ENCODE measurements at regions not wholly inside any gene's neighbourhood (a gene's known extent, or its start where the extent isn't known, plus 50 kb on each side); places are given as distances from the start of the nearest gene placed in this dataset.

DNA sequence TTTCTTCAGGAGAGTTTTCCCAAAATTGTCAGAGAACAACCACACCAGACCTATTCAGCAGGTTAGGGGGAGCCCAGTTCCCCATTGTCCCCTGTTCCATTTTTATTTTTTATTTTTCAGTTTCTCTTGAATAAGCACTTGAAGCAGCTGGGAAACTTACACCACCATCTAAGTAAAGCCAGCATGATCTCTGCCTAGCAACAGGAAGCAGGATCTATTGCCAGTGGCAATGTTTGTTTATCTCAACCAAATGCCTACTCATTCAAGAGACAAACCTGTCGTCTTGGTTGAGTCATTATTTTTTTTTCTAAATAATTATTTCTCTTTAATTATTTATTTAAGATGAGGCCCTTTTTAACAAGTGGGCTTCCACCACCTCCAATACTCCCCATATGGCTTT is 379.3 kb downstream of the PLK2 start:
- no peak for TF ChIP-seq CTCF (conservative IDR thresholded peaks at IDR 0.05)
- TF ChIP-seq ZFX (IDR thresholded peaks at IDR 0.05), result no peak
